ENCODE measurements at regions not wholly inside any gene's neighbourhood (a gene's known extent, or its start where the extent isn't known, plus 50 kb on each side); places are given as distances from the start of the nearest gene placed in this dataset.

- TF ChIP-seq, protein P1, sequence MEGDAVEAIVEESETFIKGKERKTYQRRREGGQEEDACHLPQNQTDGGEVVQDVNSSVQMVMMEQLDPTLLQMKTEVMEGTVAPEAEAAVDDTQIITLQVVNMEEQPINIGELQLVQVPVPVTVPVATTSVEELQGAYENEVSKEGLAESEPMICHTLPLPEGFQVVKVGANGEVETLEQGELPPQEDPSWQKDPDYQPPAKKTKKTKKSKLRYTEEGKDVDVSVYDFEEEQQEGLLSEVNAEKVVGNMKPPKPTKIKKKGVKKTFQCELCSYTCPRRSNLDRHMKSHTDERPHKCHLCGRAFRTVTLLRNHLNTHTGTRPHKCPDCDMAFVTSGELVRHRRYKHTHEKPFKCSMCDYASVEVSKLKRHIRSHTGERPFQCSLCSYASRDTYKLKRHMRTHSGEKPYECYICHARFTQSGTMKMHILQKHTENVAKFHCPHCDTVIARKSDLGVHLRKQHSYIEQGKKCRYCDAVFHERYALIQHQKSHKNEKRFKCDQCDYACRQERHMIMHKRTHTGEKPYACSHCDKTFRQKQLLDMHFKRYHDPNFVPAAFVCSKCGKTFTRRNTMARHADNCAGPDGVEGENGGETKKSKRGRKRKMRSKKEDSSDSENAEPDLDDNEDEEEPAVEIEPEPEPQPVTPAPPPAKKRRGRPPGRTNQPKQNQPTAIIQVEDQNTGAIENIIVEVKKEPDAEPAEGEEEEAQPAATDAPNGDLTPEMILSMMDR (IDR thresholded peaks at IDR 0.05; ENCODE audit: borderline replicate concordance, control extremely low read depth, extremely low read depth, insufficient read depth, missing control alignments) = no peak
- DNase-seq (ENCODE audit: low spot score) = no peak
- in situ Hi-C loops (cut with MboI; ENCODE audit: low sequenced_read_pairs, unreplicated experiment) = no loop called here
Measured at GRCh38 chr4:148944839-148945219, 502.6 kb upstream of the NR3C2 start.

- in situ Hi-C loops (cut with MboI; ENCODE audit: low sequenced_read_pairs, unreplicated experiment) = no loop called here
- DNase-seq (ENCODE audit: low spot score) = no peak
- TF ChIP-seq, protein P1 (IDR thresholded peaks at IDR 0.05; ENCODE audit: borderline replicate concordance, control extremely low read depth, extremely low read depth, insufficient read depth, missing control alignments) = no peak
Measured at GRCh38 chr4:148944136-148944838, 502.1 kb upstream of the NR3C2 start.

- DNase-seq (ENCODE audit: low spot score) = no peak
Measured at GRCh38 chr4:148934926-148935578, 492.8 kb upstream of the NR3C2 start.

DNA sequence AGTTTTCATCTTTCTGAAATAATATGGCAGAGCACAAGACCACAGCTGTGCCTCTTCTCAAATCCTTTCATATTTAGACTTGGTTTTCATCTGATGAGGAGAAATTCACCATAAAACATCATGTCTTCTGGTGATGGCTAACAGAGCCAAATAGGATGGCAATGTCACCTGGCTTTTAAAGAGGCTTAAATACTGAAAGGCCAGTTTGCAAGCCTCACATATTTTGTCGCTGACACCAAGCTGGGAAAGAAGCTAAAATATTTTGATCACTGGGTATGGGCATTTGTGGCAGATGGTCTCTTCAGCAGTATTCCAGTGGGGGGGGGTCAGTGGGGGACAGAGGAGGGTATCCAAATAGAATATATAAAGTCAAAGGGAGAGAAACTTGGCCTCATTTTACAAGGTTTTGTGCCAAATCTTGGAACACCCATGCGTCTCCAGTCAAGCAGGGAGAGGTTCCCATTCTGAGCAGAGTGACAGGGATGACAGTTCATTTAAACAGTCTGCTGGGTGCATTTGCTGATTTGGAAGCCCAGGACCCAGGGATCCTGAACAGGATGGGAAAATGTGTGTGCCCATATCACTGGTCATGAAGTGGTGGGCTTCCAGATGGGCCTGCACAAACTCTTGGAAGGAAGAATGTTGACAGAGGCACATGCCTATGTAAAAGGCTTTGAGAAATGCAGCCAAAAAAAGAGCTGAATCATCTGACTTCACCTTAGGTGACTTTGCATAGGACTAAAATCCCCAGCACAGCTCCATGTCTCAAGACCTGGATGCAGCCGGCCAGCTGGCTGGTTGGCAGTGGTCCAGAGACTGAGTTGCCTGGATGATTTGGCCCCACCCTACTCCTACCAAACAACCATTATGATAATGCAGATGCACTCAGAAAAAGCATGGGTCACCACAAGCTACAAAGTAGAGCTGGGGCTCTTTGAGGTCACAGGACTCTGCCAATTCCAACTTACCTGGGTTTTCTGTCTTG lies 484.4 kb upstream of the NR3C2 start:
- DNase-seq (ENCODE audit: low spot score) = no peak
- in situ Hi-C loops (cut with MboI; ENCODE audit: low sequenced_read_pairs, unreplicated experiment) = no loop called here

More at GRCh38 chr4:148934926-148935578, 492.8 kb upstream of the NR3C2 start:
- TF ChIP-seq, protein P1 (IDR thresholded peaks at IDR 0.05; ENCODE audit: borderline replicate concordance, control extremely low read depth, extremely low read depth, insufficient read depth, missing control alignments) = no peak
- in situ Hi-C loops (cut with MboI; ENCODE audit: low sequenced_read_pairs, unreplicated experiment) = no loop called here

DNA sequence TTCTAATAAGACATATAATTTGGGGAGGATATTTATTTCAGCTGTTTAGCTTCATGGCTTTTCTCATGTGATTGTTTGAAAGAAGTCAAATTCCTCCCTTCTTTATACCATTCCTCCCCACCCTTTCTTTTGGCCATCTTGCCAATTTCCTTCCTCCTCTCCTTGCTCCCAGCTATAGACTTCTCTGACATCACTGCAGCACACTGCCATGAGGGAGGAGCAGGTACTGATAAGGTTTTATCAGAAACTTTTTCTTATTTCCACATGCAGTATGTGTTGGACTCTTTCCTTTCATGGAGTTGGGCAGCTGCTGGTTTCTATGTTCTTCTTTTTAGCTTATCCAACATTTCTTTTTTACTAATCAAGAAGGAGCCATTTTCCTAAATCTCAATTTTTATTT lies 481.7 kb upstream of the NR3C2 start:
- in situ Hi-C loops (cut with MboI; ENCODE audit: low sequenced_read_pairs, unreplicated experiment) = no loop called here
- TF ChIP-seq, protein P1 (IDR thresholded peaks at IDR 0.05; ENCODE audit: borderline replicate concordance, control extremely low read depth, extremely low read depth, insufficient read depth, missing control alignments) = no peak

More for the DNA sequence above, 484.4 kb upstream of the NR3C2 start:
- TF ChIP-seq, protein P1 (IDR thresholded peaks at IDR 0.05; ENCODE audit: borderline replicate concordance, control extremely low read depth, extremely low read depth, insufficient read depth, missing control alignments) = no peak

DNA sequence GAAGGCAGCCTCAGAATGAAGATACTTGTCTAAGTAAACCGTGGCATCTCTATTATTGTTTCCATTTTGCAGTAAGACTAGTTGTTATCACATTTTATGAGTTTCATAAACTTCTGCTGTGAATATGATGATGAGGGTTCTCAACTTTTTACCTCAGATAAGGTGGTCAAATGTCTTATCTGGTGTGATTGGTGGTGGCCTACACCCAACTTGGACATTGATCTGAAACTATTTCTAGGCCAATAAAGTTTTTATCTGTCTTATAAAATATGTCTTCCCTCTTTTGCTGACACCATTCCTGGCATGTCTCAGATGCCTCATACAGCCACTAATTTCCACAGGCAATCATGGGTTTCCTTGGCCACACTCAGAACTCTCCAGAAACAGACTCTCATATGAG lies 480.3 kb upstream of the NR3C2 start:
- in situ Hi-C loops (cut with MboI; ENCODE audit: low sequenced_read_pairs, unreplicated experiment) = no loop called here
- no peak for DNase-seq (ENCODE audit: low spot score)
- TF ChIP-seq, protein P1 (IDR thresholded peaks at IDR 0.05; ENCODE audit: borderline replicate concordance, control extremely low read depth, extremely low read depth, insufficient read depth, missing control alignments) = no peak

More for the DNA sequence above, 481.7 kb upstream of the NR3C2 start:
- no peak for DNase-seq (ENCODE audit: low spot score)
